ENCODE measurements at regions not wholly inside any gene's neighbourhood (a gene's known extent, or its start where the extent isn't known, plus 50 kb on each side); places are given as distances from the start of the nearest gene placed in this dataset.

- no peak for TF ChIP-seq CTCF (IDR thresholded peaks at IDR 0.05)
- no peak for TF ChIP-seq EP300 (IDR thresholded peaks at IDR 0.05; ENCODE audit: low read depth)
- TF ChIP-seq POLR2A (IDR thresholded peaks at IDR 0.05) = no peak
- no peak for TF ChIP-seq POLR2AphosphoS5 (IDR thresholded peaks at IDR 0.05)
Measured at GRCh38 chr4:166198041-166198440, 325.0 kb downstream of the TLL1 start.
